Right cardiac atrium (tissue), 5 donors: ENCODE measurements at regions not wholly inside any gene's neighbourhood (a gene's known extent, or its start where the extent isn't known, plus 50 kb on each side); places are given as distances from the start of the nearest gene placed in this dataset.

Experiments
- ATAC-seq, 2 donors: fragments of 200-7000 bp; cut with Tn5 transposase; one replicate each; pipeline versions ENCODE4 v1.8.0 to v1.9.1; 2020; ENCODE audit warnings: moderate library complexity in 2 of 2, mild to moderate bottlenecking in 1 of 2
- DNase-seq, 3 donors: peaks; one replicate each; pipeline ENCODE4 v3.0.0-alpha.2; 2020
- H3K27ac ChIP-seq: one replicate; pipeline ENCODE4 v1.5.1; 2013; ENCODE audit warnings: mild to moderate bottlenecking, low read length, control low read depth, moderate library complexity
- H3K27me3 ChIP-seq: one replicate; pipeline ENCODE4 v1.6.1; 2013; ENCODE audit not compliant: control insufficient read depth, insufficient read depth
- H3K4me1 ChIP-seq: one replicate; pipeline ENCODE4 v1.6.1; 2013; ENCODE audit warnings: low read length; ENCODE audit not compliant: control insufficient read depth, insufficient read depth
- H3K4me3 ChIP-seq: one replicate; pipeline ENCODE4 v1.5.1; 2013; ENCODE audit warnings: low read length, control low read depth
- H3K9me3 ChIP-seq: one replicate; pipeline ENCODE4 v1.6.1; 2013; ENCODE audit warnings: low read length; ENCODE audit not compliant: control insufficient read depth
- WGBS: extraction: QIAGEN DNeasy Blood & Tissue Kit; methylation state at CpG from one replicate; pipeline ENCODE4 v1.1.7; 2013; 5-methylcytosine and 5-hydroxymethylcytosine counted together
- intact Hi-C, 4 donors: fragments of 100-400 bp; cut with DNase I; formaldehyde crosslinking; loops; one replicate each; pipeline versions ENCODE4 v1.11.0 to v1.14.0; 2022 to 2023
- donor health status: healthy with polysubstance abuse.
- donor health status: DM: no; HTN: yes; CAD: no.
- donor health status: DM: no; HTN: no; CAD: no.
- donor health status: DM: no; HTN: yes; CAD: no; lungs with severe emphysema.
- donor health status: DM: yes; HTN: yes; CAD: no.

- no peak for DNase-seq
- ATAC-seq: no peak
- H3K27ac ChIP-seq: no peak overlapping the region
- H3K27me3 ChIP-seq: no peaks in the 10 kb centered on the region
- intact Hi-C loops: no loop called here
- no peaks in the 10 kb centered on the region for H3K9me3 ChIP-seq
- no peaks in the 10 kb centered on the region for H3K4me1 ChIP-seq
- no peak overlapping the region for H3K4me3 ChIP-seq
These were observed 314.1 kb downstream of the SNX13 start for GRCh38 chr7:17626235-17626634.

GRCh38 chr7:17631061-17631460, 309.2 kb downstream of the SNX13 start:
- no peak for DNase-seq

GRCh38 chr7:17632384-17632783, 307.9 kb downstream of the SNX13 start:
- no peaks in the 10 kb centered on the region for H3K27me3 ChIP-seq
- DNase-seq: no peak
- H3K27ac ChIP-seq: no peak overlapping the region
- no peak overlapping the region for H3K4me3 ChIP-seq
- intact Hi-C loops: no loop called here
- 70% methylated on average over 2 of the region's 2 CpGs for WGBS
- H3K4me1 ChIP-seq: no peaks in the 10 kb centered on the region
- no peaks in the 10 kb centered on the region for H3K9me3 ChIP-seq
- ATAC-seq: no peak

More at GRCh38 chr7:17631061-17631460, 309.2 kb downstream of the SNX13 start:
- intact Hi-C loops: no loop called here
- WGBS: 85% methylated on average over 3 of the region's 3 CpGs
- Histone ChIP-seq H3K4me3 (no peak overlapping the region), H3K27ac (no peak overlapping the region), H3K4me1 (no peaks in the 10 kb centered on the region), H3K27me3 (no peaks in the 10 kb centered on the region), H3K9me3 (no peaks in the 10 kb centered on the region)
- ATAC-seq: no peak

DNA sequence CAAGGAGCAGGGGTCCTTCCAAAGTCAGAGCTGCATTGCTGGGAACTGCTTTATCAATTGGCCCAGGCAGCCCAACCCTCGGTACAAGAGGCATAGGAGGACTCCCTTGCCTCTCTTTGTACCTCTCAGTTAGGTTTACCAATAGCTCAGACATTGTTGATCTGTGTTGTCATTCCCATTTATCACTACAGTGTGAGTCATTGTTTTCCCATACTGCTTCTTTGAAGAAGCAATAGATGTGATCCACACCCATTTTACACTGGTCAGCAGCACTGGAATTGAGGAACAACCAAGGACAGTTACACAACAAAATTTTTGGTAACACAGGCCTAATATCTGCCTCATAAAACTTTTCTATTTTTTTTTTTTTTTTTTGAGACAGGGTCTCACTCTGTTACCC, 307.2 kb downstream of the SNX13 start:
- no peak overlapping the region for H3K27ac ChIP-seq
- ATAC-seq (peak; percentile 47 to 52), DNase-seq (no peak)
- no peak overlapping the region for H3K4me3 ChIP-seq
- no peaks in the 10 kb centered on the region for H3K4me1 ChIP-seq
- intact Hi-C loops: no loop called here
- no peaks in the 10 kb centered on the region for H3K27me3 ChIP-seq
- H3K9me3 ChIP-seq: no peaks in the 10 kb centered on the region
- WGBS: 58% methylated on average over 1 of the region's 1 CpG

DNA sequence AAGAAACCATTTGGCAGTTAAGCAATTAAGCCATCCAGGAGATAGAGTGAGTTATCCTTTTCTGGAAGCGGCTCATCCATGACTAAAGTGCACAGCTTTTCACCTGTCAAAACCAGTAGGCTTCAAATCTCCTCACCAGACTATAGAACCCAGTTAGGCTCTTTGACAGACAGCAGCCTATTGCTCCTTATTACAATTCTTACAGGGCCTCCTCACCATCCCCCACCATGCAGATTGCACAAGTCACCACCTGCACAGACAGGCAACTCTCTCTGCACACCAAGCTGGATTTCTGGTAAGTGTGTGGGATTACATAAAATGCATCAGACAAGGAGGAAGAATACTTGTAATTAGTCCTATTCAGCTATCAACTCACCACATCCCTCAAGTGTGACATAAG, 301.6 kb downstream of the SNX13 start:
- H3K27ac ChIP-seq: no peak overlapping the region
- no peaks in the 10 kb centered on the region for H3K27me3 ChIP-seq
- ATAC-seq: no peak
- no peak for DNase-seq
- no peaks in the 10 kb centered on the region for H3K4me1 ChIP-seq
- H3K9me3 ChIP-seq: no peaks in the 10 kb centered on the region
- intact Hi-C loops: no loop called here
- H3K4me3 ChIP-seq: no peak overlapping the region
- WGBS: 97% methylated on average over 1 of the region's 1 CpG

- intact Hi-C loops: loop anchor here in 3 of 4 donors (10.0 kb wide), 2 partner anchors 336 to 656 kb away; no protein-coding TSS in a partner anchor
- no peaks in the 10 kb centered on the region for H3K27me3 ChIP-seq
- no peak for ATAC-seq
- H3K27ac ChIP-seq: no peak overlapping the region
- DNase-seq: no peak
- H3K9me3 ChIP-seq: no peaks in the 10 kb centered on the region
- no peak overlapping the region for H3K4me3 ChIP-seq
- 60% methylated on average over 4 of the region's 4 CpGs for WGBS
- no peaks in the 10 kb centered on the region for H3K4me1 ChIP-seq
These were observed 299.4 kb downstream of the SNX13 start for GRCh38 chr7:17640730-17641377.

DNA sequence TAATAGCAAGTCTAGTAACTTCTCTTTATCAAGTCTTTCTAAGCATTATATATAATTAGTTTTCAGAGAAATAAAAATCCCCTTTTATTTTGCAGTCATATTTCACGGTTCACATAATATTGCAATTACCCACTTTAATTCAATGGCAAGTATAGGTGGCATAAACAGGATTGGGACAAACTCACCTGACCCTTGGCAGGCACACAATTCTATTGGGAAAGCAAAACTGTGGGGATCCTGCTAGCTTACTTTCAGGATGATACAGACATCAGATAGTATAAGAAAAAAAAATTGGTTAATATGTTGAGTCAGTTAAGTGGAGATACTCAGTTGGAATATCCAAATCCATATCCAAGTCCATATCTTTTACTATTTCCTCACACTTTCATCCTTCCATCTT, 294.8 kb downstream of the SNX13 start:
- intact Hi-C loops: loop anchor here in 3 of 4 donors (10.0 kb wide), 2 partner anchors 341 to 661 kb away; no protein-coding TSS in a partner anchor
- Histone ChIP-seq H3K27ac (no peak overlapping the region), H3K9me3 (no peaks in the 10 kb centered on the region), H3K4me1 (no peaks in the 10 kb centered on the region), H3K27me3 (no peaks in the 10 kb centered on the region), H3K4me3 (no peak overlapping the region)
- ATAC-seq (no peak), DNase-seq (no peak)
- 92% methylated on average over 1 of the region's 1 CpG for WGBS

DNA sequence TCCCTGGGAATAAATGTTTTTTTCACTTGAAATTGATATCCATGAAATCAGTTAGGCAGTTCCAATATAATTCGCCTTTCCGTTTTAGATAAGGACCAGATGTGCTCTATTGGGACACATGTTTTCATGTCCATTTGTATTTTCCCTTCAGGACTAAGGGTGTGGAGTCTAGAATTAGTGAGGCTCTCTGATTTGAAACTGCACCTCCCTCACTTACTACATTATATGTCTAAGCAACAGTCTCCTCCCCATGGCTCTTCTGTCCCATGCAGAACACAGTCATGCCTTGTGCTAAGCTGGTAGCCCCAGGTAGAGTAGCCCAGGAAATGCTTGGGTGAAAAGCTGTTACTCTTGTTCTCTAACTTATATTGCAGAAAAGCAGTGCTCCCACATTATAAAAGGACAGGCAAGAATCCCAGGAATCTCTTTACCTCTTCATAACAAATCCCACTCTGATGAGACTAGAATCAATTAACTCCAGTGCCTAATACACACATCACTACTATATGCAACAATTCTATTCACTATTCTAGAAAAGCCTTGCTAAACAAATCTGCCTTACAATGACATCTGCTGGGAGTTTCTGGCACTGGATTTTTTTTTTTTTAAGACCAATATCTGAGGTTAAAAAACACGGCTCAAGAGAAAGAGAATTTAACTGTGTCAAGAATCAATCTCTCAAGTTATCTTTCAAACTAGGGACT, 293.9 kb downstream of the SNX13 start:
- ATAC-seq (no peak), DNase-seq (no peak)
- no peak overlapping the region for H3K4me3 ChIP-seq
- H3K4me1 ChIP-seq: no peaks in the 10 kb centered on the region
- H3K27ac ChIP-seq: no peak overlapping the region
- 47% methylated on average over 3 of the region's 3 CpGs for WGBS
- no peaks in the 10 kb centered on the region for H3K27me3 ChIP-seq
- intact Hi-C loops: loop anchor here in 3 of 4 donors (10.0 kb wide), 2 partner anchors 342 to 662 kb away; no protein-coding TSS in a partner anchor
- no peaks in the 10 kb centered on the region for H3K9me3 ChIP-seq

DNA sequence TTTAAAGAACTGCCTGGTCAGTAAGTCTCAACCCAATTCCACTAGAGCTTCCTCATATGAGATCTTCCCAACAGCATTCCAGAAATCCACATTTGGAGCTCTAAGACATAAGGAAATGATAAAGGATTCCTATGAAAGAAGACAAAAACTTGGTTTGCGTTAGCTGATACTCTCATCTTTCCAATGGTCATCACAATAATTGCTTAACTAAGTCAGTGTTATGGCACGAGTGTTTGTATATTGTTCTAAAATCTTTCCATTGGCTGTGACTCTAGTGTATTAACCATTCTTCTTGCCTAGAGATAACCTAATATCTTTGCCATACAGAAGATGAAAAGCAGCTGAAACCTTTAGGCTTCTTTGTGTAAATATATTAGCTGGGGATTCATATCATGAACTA, 289.0 kb downstream of the SNX13 start:
- Histone ChIP-seq H3K27ac (no peak overlapping the region), H3K9me3 (no peaks in the 10 kb centered on the region), H3K27me3 (no peaks in the 10 kb centered on the region), H3K4me1 (peaks cover 2% of the 10 kb centered on the region), H3K4me3 (no peak overlapping the region)
- intact Hi-C loops: loop anchor here in 1 of 4 donors (10.0 kb wide), 1 partner anchor 677 kb away; no protein-coding TSS in a partner anchor
- ATAC-seq (peak; percentile 6 to 15), DNase-seq (no peak)
- 69% methylated on average over 2 of the region's 2 CpGs for WGBS

GRCh38 chr7:17651863-17652385, 288.4 kb downstream of the SNX13 start:
- H3K4me1 ChIP-seq: peaks cover 2% of the 10 kb centered on the region
- WGBS: 46% methylated on average over 4 of the region's 4 CpGs
- ATAC-seq (peak; percentile 89 to 93), DNase-seq (peak in 1 of 3 donors; percentile 29)
- H3K9me3 ChIP-seq: no peaks in the 10 kb centered on the region
- no peaks in the 10 kb centered on the region for H3K27me3 ChIP-seq
- H3K4me3 ChIP-seq: no peak overlapping the region
- intact Hi-C loops: loop anchor here in 1 of 4 donors (10.0 kb wide), 1 partner anchor 677 kb away; no protein-coding TSS in a partner anchor
- H3K27ac ChIP-seq: no peak overlapping the region

DNA sequence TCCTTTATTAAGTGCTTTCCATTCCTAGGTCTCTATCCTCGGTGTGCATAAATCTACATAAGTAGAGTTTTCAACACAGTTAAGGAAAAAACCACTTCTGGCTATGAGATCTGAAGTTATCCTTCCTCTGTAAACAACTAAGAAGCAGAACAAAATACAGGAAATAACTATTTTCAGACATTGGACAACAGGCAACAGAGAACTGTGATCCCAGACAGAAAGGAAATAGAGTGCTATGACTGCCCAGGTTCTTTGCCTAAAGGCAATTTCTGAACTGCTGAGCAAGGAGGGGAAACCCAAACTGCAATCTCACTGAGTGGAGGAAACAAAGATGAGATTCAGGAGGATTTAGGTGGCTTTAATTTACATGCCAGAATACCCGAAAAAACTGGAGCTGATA, 285.4 kb downstream of the SNX13 start:
- ATAC-seq (no peak), DNase-seq (no peak)
- Histone ChIP-seq H3K27ac (no peak overlapping the region), H3K27me3 (no peaks in the 10 kb centered on the region), H3K4me1 (peaks cover 2% of the 10 kb centered on the region), H3K4me3 (no peak overlapping the region), H3K9me3 (no peaks in the 10 kb centered on the region)
- WGBS: 34% methylated on average over 2 of the region's 2 CpGs
- intact Hi-C loops: loop anchor here in 1 of 4 donors (10.0 kb wide), 1 partner anchor 680 kb away; no protein-coding TSS in a partner anchor
